B cell (primary cell): ENCODE measurements at regions not wholly inside any gene's neighbourhood (a gene's known extent, or its start where the extent isn't known, plus 50 kb on each side); places are given as distances from the start of the nearest gene placed in this dataset.

Experiments
- ATAC-seq: fragments of 200-7000 bp; cut with Tn5 transposase; one replicate; pipeline ENCODE4 v1.10.0; 2021; ENCODE audit warnings: low read depth, mild to moderate bottlenecking, moderate number of reproducible peaks, moderate library complexity
- CTCF ChIA-PET: fragments of 350-600 bp; sonication (Branson Sonifier 250); formaldehyde crosslinking; loops from one replicate; lab custom pipeline; 2021; ENCODE audit warnings: antibody characterized with exemption, inconsistent platforms; lab: Charles Lee
- POLR2A ChIA-PET: fragments of 350-600 bp; sonication (Branson Sonifier 250); formaldehyde crosslinking; loops from one replicate; lab custom pipeline; 2021; ENCODE audit warnings: antibody characterized with exemption; lab: Charles Lee
- DNase-seq: peaks from one replicate; pipeline ENCODE4 v3.0.0; 2013
- H2AFZ ChIP-seq: 2 replicates; pipeline ENCODE4 v1.6.1; 2012; ENCODE audit warnings: mild to moderate bottlenecking, low read depth, low read length; ENCODE audit not compliant: insufficient read depth, poor library complexity, severe bottlenecking
- H3K27ac ChIP-seq, 2 donors: 1 replicate in 1 of 2; 2 replicates in 1 of 2; pipeline ENCODE4 v1.5.1; 2012 to 2013; ENCODE audit warnings: low read length in 2 of 2, mild to moderate bottlenecking in 2 of 2, moderate library complexity in 1 of 2
- H3K27me3 ChIP-seq, 4 experiments: fragments of 200-600 bp in 1 of 4; sonication (generic) in 1 of 4; replicated peaks in 1 of 4; 1 replicate in 2 of 4; 2 replicates in 2 of 4; pipeline versions ENCODE4 v1.6.1 to v1.7.0; 2013 to 2016; ENCODE audit warnings: low read length in 3 of 4, mild to moderate bottlenecking in 2 of 4, mixed read lengths in 1 of 4, moderate library complexity in 1 of 4; ENCODE audit not compliant: insufficient read depth in 4 of 4, control insufficient read depth in 3 of 4; ENCODE audit errors: control extremely low read depth in 1 of 4
- H3K36me3 ChIP-seq, 2 experiments: replicated peaks in 1 of 2; 1 replicate in 1 of 2; 2 replicates in 1 of 2; pipeline versions ENCODE4 v1.6.1 to v1.7.1; 2013; ENCODE audit warnings: low read length in 1 of 2; ENCODE audit not compliant: insufficient read depth in 2 of 2, control insufficient read depth in 1 of 2; ENCODE audit errors: control extremely low read depth in 1 of 2, extremely low read depth in 1 of 2
- H3K4me1 ChIP-seq, 2 donors: fragments of 200-600 bp in 1 of 2; sonication (generic) in 1 of 2; 1 replicate in 1 of 2; 2 replicates in 1 of 2; pipeline versions ENCODE4 v1.5.1 to v1.6.1; 2013 to 2017; ENCODE audit warnings: low read length in 2 of 2; ENCODE audit not compliant: control insufficient read depth in 2 of 2, insufficient read depth in 2 of 2
- H3K4me2 ChIP-seq: replicated peaks from 2 replicates; pipeline ENCODE3; 2012; ENCODE audit warnings: mild to moderate bottlenecking, low read depth, low read length; ENCODE audit not compliant: poor library complexity, severe bottlenecking
- H3K4me3 ChIP-seq, 5 experiments: fragments of 200-600 bp in 1 of 5; sonication (generic) in 1 of 5; 1 replicate in 3 of 5; 2 replicates in 2 of 5; pipeline versions ENCODE4 v1.5.1 to v1.7.0; 2011 to 2016; ENCODE audit warnings: low read length in 4 of 5, mild to moderate bottlenecking in 4 of 5, low read depth in 2 of 5, control low read depth in 1 of 5, moderate library complexity in 1 of 5; ENCODE audit not compliant: insufficient read depth in 1 of 5; ENCODE audit errors: control extremely low read depth in 1 of 5, extremely low read depth in 1 of 5
- H3K79me2 ChIP-seq: fragments of 200-600 bp; sonication (generic); one replicate; pipeline ENCODE4 v1.6.0; 2016; ENCODE audit warnings: low read length; ENCODE audit not compliant: control insufficient read depth, insufficient read depth
- H3K9ac ChIP-seq: fragments of 200-600 bp; sonication (generic); 2 replicates; pipeline ENCODE4 v1.6.1; 2017; ENCODE audit warnings: mild to moderate bottlenecking, low read length, moderate library complexity
- H3K9me3 ChIP-seq, 3 donors: one replicate each; pipeline versions ENCODE4 v1.6.1 to v1.7.1; 2013; ENCODE audit warnings: low read length in 2 of 3; ENCODE audit not compliant: control insufficient read depth in 2 of 3, insufficient read depth in 1 of 3; ENCODE audit errors: control extremely low read depth in 1 of 3
- H4K20me1 ChIP-seq: 2 replicates; pipeline ENCODE4 v1.6.0; 2012; ENCODE audit warnings: mild to moderate bottlenecking, low read length; ENCODE audit not compliant: insufficient read depth, control insufficient read depth, poor library complexity, severe bottlenecking
- H3K27ac Mint-ChIP-seq: one replicate; pipeline ENCODE4 v1.8.0; 2021; ENCODE audit warnings: mixed read lengths
- H3K27me3 Mint-ChIP-seq: one replicate; pipeline ENCODE4 v1.8.0; 2021; ENCODE audit warnings: mixed read lengths
- H3K4me1 Mint-ChIP-seq: one replicate; pipeline ENCODE4 v1.8.0; 2021; ENCODE audit warnings: mixed read lengths
- H3K4me3 Mint-ChIP-seq: one replicate; pipeline ENCODE4 v1.8.0; 2021; ENCODE audit warnings: mixed read lengths
- H3K9me3 Mint-ChIP-seq: one replicate; pipeline ENCODE4 v1.8.0; 2022; ENCODE audit warnings: mixed read lengths; ENCODE audit not compliant: insufficient read depth
- EZH2 ChIP-seq: IDR thresholded peaks from 2 replicates; pipeline ENCODE4 v1.6.1; 2012; ENCODE audit warnings: borderline replicate concordance, low read depth, mild to moderate bottlenecking, moderate library complexity, low read length; ENCODE audit not compliant: insufficient read depth, poor library complexity, severe bottlenecking
- WGBS: methylation state at CpG from one replicate; pipeline ENCODE4 v1.1.5; 2013; ENCODE audit warnings: missing lambda C conversion rate; ENCODE audit not compliant: insufficient coverage; 5-methylcytosine and 5-hydroxymethylcytosine counted together
- intact Hi-C: fragments of 100-400 bp; cut with micrococcal nuclease; formaldehyde crosslinking; loops from one replicate; pipeline ENCODE4 v1.10.0; 2022
- TF ChIP-seq, protein P1 (sequence below): fragments of 200-600 bp; IDR thresholded peaks from one replicate; pipeline ENCODE4 v1.8.0; 2022; ENCODE audit warnings: antibody characterized with exemption, mild to moderate bottlenecking

DNA sequence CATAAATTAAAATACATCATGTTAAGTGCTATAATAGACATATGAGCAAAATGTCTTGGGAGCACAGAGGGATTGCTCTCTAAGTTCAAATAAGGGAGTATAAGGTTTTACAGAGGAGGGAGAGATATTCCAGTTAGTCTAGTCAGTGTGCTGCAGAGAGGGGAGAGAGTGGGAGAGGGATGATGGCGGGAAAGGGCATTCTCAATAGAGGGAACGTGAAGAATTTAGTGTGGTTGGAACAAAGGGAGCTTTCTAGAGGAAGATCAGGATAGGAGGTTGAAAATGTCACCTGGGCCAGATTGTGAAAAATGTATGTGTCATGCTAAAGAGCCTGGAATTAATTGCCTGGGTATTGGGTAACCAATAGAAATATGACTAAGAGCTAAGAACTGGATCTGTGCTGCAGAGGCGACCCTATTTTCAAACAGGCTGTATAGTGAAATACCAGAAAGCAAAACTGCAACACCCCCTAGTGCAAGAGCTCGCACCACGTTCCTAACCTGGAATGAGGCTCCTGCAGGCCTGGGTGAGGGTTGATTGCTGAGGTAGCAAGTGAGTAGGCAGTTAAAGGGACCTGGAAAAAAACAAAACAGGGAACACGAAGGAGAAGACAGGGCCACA lies 791.8 kb upstream of the C9orf72 start:
- Histone ChIP-seq H3K4me1 (no peaks in the 10 kb centered on the region), H3K9ac (no peak overlapping the region), H3K27me3 (no peaks in the 10 kb centered on the region), H2AFZ (no peak overlapping the region), H3K27ac (no peak overlapping the region), H3K4me2 (no peak overlapping the region), H4K20me1 (no peaks in the 10 kb centered on the region), H3K4me3 (no peak overlapping the region), H3K36me3 (no peaks in the 10 kb centered on the region), H3K9me3 (peaks cover 0 to 4% (median 0%) of the 10 kb centered on the region in 3 donors), H3K79me2 (no peaks in the 10 kb centered on the region)
- DNase-seq (no peak), ATAC-seq (no peak)
- intact Hi-C loops, result no loop called here
- WGBS, result 58% methylated on average over 4 of the region's 6 CpGs
- Mint-ChIP-seq H3K4me3 (no peak overlapping the region), H3K27me3 (no peaks in the 10 kb centered on the region), H3K27ac (no peak overlapping the region), H3K9me3 (no peaks in the 10 kb centered on the region), H3K4me1 (no peaks in the 10 kb centered on the region)
- POLR2A ChIA-PET, result no interaction called here
- CTCF ChIA-PET, result no interaction called here
- no peak for TF ChIP-seq EZH2
- TF ChIP-seq, protein P1, sequence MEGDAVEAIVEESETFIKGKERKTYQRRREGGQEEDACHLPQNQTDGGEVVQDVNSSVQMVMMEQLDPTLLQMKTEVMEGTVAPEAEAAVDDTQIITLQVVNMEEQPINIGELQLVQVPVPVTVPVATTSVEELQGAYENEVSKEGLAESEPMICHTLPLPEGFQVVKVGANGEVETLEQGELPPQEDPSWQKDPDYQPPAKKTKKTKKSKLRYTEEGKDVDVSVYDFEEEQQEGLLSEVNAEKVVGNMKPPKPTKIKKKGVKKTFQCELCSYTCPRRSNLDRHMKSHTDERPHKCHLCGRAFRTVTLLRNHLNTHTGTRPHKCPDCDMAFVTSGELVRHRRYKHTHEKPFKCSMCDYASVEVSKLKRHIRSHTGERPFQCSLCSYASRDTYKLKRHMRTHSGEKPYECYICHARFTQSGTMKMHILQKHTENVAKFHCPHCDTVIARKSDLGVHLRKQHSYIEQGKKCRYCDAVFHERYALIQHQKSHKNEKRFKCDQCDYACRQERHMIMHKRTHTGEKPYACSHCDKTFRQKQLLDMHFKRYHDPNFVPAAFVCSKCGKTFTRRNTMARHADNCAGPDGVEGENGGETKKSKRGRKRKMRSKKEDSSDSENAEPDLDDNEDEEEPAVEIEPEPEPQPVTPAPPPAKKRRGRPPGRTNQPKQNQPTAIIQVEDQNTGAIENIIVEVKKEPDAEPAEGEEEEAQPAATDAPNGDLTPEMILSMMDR, result no peak

DNA sequence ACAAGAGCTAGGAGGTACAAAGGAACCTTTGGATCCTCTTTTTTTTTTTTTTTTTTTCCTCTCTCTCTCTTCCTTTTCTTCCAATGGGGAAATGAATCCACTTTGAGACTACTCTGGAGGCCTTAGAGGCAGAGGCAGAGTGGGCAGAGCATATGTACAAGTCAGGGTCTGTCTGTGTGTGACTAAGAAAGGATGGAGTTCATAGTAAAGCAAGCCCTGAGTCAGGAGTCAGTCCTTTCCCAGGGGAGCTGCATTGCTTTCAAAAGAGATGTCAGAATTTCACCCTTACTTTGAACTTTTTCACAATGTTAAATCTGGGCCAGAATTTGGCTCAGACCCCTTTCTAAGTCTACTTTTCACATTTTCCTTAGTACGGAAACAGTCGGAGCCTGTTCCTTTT lies 792.4 kb upstream of the C9orf72 start:
- H3K4me1 Mint-ChIP-seq, result no peaks in the 10 kb centered on the region

More for the DNA sequence above, 792.4 kb upstream of the C9orf72 start:
- H3K4me1 ChIP-seq, result no peaks in the 10 kb centered on the region
- H3K27me3 Mint-ChIP-seq, result no peaks in the 10 kb centered on the region
- no peaks in the 10 kb centered on the region for H3K9me3 Mint-ChIP-seq
- H3K36me3 ChIP-seq, result no peaks in the 10 kb centered on the region
- ChIA-PET POLR2A (no interaction called here), CTCF (no interaction called here)
- no peak overlapping the region for H3K27ac Mint-ChIP-seq
- H3K27me3 ChIP-seq, result no peaks in the 10 kb centered on the region
- peaks cover 0 to 4% (median 0%) of the 10 kb centered on the region in 3 donors for H3K9me3 ChIP-seq
- no peak overlapping the region for H3K4me3 Mint-ChIP-seq
- H3K4me3 ChIP-seq, result no peak overlapping the region
- H3K27ac ChIP-seq, result no peak overlapping the region
- no peak overlapping the region for H3K9ac ChIP-seq
- intact Hi-C loops, result no loop called here
- H3K4me2 ChIP-seq, result no peak overlapping the region
- DNase-seq (no peak), ATAC-seq (no peak)
- no CpG with 5 or more reads among the region's 2 CpGs for WGBS
- H3K79me2 ChIP-seq, result no peaks in the 10 kb centered on the region
- no peaks in the 10 kb centered on the region for H4K20me1 ChIP-seq
- TF ChIP-seq EZH2, result no peak
- TF ChIP-seq, protein P1, result no peak
- no peak overlapping the region for H2AFZ ChIP-seq
